IgD-negative memory B cell (primary cell): ENCODE measurements at regions not wholly inside any gene's neighbourhood (a gene's known extent, or its start where the extent isn't known, plus 50 kb on each side); places are given as distances from the start of the nearest gene placed in this dataset.
"Not testable (repeated sequence)": the region's sequence is repeated elsewhere in the genome, so short reads cannot be mapped to it uniquely, and the experiment has no call there.

ENCODE experiments used
- H3K27ac Mint-ChIP-seq, 3 donors: one replicate each; pipeline ENCODE4 v1.8.0; 2020 to 2022; ENCODE audit warnings: mild to moderate bottlenecking in 3 of 3, mixed read lengths in 3 of 3, moderate library complexity in 1 of 3
- H3K27me3 Mint-ChIP-seq: one replicate; pipeline ENCODE4 v1.8.0; 2021; ENCODE audit warnings: mixed read lengths
- H3K36me3 Mint-ChIP-seq: one replicate; pipeline ENCODE4 v1.8.0; 2020; ENCODE audit warnings: mild to moderate bottlenecking, mixed read lengths
- H3K4me1 Mint-ChIP-seq, 3 donors: one replicate each; pipeline ENCODE4 v1.8.0; 2020 to 2022; ENCODE audit warnings: mixed read lengths in 3 of 3, mild to moderate bottlenecking in 1 of 3
- H3K4me3 Mint-ChIP-seq, 4 donors: one replicate each; pipeline ENCODE4 v1.8.0; 2020 to 2022; ENCODE audit warnings: mild to moderate bottlenecking in 4 of 4, mixed read lengths in 4 of 4, moderate library complexity in 3 of 4
- H3K9me3 Mint-ChIP-seq, 3 donors: one replicate each; pipeline ENCODE4 v1.8.0; 2020 to 2021; ENCODE audit warnings: mixed read lengths in 3 of 3, mild to moderate bottlenecking in 1 of 3

- H3K9me3 Mint-ChIP-seq, H3K36me3 Mint-ChIP-seq, H3K27ac Mint-ChIP-seq, H3K27me3 Mint-ChIP-seq, H3K4me1 Mint-ChIP-seq, H3K4me3 Mint-ChIP-seq: not testable (repeated sequence)
These were observed 100.1 kb downstream of the BUB3 start for GRCh38 chr10:123254343-123254742.

GRCh38 chr10:123257904-123258456, 103.8 kb downstream of the BUB3 start:
- Mint-ChIP-seq H3K4me3 (no peak overlapping the region), H3K4me1 (no peaks in the 10 kb centered on the region), H3K27ac (no peak overlapping the region), H3K9me3 (no peaks in the 10 kb centered on the region), H3K36me3 (peaks cover 6% of the 10 kb centered on the region), H3K27me3 (no peaks in the 10 kb centered on the region)

DNA sequence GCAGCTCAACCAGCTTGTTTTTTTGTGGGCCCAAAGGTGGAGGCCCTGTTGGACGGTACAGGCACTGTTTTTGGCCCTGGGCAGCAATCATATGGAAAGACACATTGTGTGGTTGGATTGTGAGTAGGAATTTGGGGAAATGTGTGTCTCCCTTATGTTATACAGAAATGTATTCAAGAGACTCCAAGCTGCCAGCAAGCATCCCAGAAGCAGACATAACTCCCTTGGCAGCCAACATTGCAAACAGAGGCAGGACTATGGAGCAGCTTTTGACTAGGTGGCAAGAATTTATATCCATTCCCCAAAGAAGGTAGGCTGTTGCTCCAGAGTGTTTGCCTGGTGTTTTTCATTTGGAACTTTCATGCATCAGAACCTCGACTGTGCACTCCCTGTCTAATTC, 104.9 kb downstream of the BUB3 start:
- Mint-ChIP-seq H3K27ac (no peak overlapping the region), H3K27me3 (no peaks in the 10 kb centered on the region), H3K36me3 (peaks cover 6% of the 10 kb centered on the region), H3K4me3 (no peak overlapping the region), H3K4me1 (no peaks in the 10 kb centered on the region), H3K9me3 (no peaks in the 10 kb centered on the region)

DNA sequence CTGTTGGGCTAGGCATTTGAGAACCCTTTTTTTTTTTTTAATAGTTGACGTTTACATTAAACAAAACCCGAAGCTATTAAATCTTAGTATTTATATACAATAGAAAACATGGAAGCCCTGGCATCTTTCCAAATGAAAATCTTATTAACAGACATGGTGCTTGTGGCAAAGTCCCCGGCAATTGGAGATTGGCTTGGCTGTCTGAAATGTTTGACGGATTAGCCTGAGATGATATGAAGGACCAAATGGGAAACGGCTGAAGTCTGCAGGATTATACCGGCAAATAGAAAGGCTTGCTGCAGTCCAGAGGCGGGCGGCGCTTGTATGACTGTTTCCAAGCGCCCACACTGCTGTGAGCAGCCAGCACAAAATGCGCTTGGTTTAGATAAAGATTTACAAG, 105.6 kb downstream of the BUB3 start:
- Mint-ChIP-seq H3K36me3 (peaks cover 6% of the 10 kb centered on the region), H3K9me3 (no peaks in the 10 kb centered on the region), H3K4me3 (no peak overlapping the region), H3K27ac (no peak overlapping the region), H3K27me3 (no peaks in the 10 kb centered on the region), H3K4me1 (no peaks in the 10 kb centered on the region)

DNA sequence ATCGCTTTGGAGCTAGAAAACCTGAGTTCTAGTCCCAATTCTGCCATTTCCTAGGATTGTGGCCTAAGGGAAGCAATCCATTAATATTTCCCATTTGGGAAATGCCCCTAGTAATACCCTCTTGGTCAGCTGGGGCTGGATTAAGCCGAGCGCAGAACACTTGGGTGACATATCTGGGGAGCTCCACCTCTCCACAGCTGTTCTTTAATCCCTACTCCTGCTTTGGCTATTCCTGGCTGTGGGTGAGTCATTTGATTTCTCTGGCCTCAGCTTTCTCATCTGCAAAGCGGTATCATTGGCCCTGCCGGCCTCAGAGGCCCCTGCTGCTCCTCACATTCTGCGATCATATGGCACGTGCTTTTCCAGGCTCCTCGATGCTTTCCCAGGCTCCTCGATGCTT, 108.3 kb downstream of the BUB3 start:
- Mint-ChIP-seq H3K4me3 (no peak overlapping the region), H3K36me3 (peaks cover 6% of the 10 kb centered on the region), H3K9me3 (no peaks in the 10 kb centered on the region), H3K27ac (no peak overlapping the region), H3K27me3 (no peaks in the 10 kb centered on the region), H3K4me1 (no peaks in the 10 kb centered on the region)

DNA sequence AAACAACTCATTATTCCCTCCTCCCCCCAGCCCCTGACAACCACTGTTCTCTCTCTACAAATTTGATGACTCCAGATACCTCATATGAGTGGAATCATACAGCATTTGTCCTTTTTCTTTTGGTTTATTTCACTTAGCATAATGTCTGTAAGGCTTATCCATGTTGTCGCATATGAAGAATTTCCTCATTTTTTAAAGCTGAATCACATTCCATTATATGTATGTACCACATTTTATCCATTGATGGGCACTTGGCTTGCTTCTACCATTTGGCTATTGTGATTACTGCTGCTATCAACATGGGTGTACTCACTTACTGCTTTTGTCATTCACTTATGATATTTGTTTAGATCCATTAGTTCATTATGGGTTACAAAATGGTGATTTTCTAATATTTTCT, 112.8 kb downstream of the BUB3 start:
- H3K36me3 Mint-ChIP-seq, result no peaks in the 10 kb centered on the region
- H3K9me3 Mint-ChIP-seq, result no peaks in the 10 kb centered on the region
- H3K4me1 Mint-ChIP-seq, result no peaks in the 10 kb centered on the region
- H3K4me3 Mint-ChIP-seq, result no peak overlapping the region
- H3K27ac Mint-ChIP-seq, result no peak overlapping the region
- no peaks in the 10 kb centered on the region for H3K27me3 Mint-ChIP-seq

GRCh38 chr10:123269017-123269552, 114.9 kb downstream of the BUB3 start:
- H3K9me3 Mint-ChIP-seq, result no peaks in the 10 kb centered on the region
- no peaks in the 10 kb centered on the region for H3K4me1 Mint-ChIP-seq
- H3K27me3 Mint-ChIP-seq, result peaks cover 1% of the 10 kb centered on the region
- H3K4me3 Mint-ChIP-seq, result no peak overlapping the region
- no peaks in the 10 kb centered on the region for H3K36me3 Mint-ChIP-seq
- H3K27ac Mint-ChIP-seq, result no peak overlapping the region

DNA sequence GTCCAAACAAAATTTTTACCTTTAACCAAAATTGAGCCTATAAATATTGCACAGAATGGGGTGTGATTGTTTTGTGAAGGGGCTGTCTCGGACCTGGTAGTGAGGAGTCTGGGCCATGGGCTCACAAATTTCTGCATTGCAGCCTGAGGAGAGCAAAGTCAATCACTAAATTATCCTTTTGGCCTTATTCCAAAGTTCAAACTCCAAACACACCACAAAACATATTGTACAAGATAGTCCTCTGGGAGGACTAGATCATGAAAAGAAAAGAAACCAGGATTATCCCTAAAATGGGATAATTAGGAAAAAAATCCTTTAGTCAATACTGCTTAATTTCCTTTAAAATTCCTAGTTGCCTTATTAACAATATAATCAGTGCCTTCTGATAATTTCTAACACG, 115.5 kb downstream of the BUB3 start:
- no peaks in the 10 kb centered on the region for H3K9me3 Mint-ChIP-seq
- H3K4me1 Mint-ChIP-seq, result no peaks in the 10 kb centered on the region
- no peak overlapping the region for H3K27ac Mint-ChIP-seq
- H3K27me3 Mint-ChIP-seq, result peaks cover 6% of the 10 kb centered on the region
- H3K4me3 Mint-ChIP-seq, result no peak overlapping the region
- no peaks in the 10 kb centered on the region for H3K36me3 Mint-ChIP-seq

GRCh38 chr10:123270221-123270620, 116.0 kb downstream of the BUB3 start:
- H3K9me3 Mint-ChIP-seq, result no peaks in the 10 kb centered on the region
- H3K27ac Mint-ChIP-seq, result no peak overlapping the region

GRCh38 chr10:123270806-123271205, 116.6 kb downstream of the BUB3 start:
- Mint-ChIP-seq H3K27me3 (peaks cover 9% of the 10 kb centered on the region), H3K4me1 (no peaks in the 10 kb centered on the region), H3K36me3 (peaks cover 3% of the 10 kb centered on the region), H3K4me3 (no peak overlapping the region), H3K9me3 (no peaks in the 10 kb centered on the region), H3K27ac (no peak overlapping the region)

More at GRCh38 chr10:123270221-123270620, 116.0 kb downstream of the BUB3 start:
- Mint-ChIP-seq H3K36me3 (peaks cover 2% of the 10 kb centered on the region), H3K4me3 (no peak overlapping the region), H3K27me3 (peaks cover 9% of the 10 kb centered on the region), H3K4me1 (no peaks in the 10 kb centered on the region)

GRCh38 chr10:123272171-123272570, 118.0 kb downstream of the BUB3 start:
- no peak overlapping the region for H3K27ac Mint-ChIP-seq
- H3K27me3 Mint-ChIP-seq, result peaks cover 9% of the 10 kb centered on the region
- H3K9me3 Mint-ChIP-seq, result peaks cover 0 to 2% (median 0%) of the 10 kb centered on the region in 3 donors
- H3K4me1 Mint-ChIP-seq, result no peaks in the 10 kb centered on the region
- peaks cover 3% of the 10 kb centered on the region for H3K36me3 Mint-ChIP-seq
- H3K4me3 Mint-ChIP-seq, result no peak overlapping the region

DNA sequence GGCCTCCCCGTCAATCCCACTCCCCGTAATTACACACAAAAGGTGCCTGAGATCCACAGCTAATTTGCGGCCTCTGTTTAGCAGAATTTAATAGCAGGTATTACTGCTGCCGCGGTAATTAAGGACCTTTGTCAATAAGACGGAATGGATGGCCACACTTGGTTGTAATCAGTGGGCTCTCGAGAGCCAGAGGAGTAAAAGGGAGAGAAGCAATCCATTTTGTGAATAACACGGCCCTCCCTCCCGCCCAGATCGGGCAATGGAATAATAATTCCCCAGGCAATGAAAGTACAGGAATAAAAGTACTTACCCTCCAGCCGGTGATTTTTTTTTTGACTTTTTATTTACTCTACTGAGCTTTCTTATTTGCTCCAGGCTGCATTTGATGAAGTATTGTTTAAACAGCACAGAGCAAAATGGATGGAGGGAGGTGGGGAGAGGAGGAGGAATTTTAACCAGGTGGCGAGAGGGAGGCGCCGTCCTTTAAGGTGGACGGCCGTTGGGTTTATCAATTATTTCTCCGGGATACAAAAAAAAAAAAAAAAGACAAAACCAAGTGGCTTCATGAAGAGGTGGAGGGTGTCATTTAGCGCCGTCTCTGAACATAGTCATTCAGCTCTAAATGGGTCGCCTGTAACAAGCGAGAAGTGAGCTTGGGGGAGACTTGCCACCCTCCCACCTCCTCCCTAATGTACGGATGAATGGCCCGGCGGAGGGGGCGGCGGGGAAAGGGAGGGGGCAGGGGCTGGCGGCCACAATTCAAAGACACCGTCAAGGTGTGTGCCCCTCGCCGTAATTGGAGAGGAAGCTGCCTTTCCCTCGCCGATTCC, 120.3 kb downstream of the BUB3 start:
- H3K27ac Mint-ChIP-seq, result no peak overlapping the region
- no peaks in the 10 kb centered on the region for H3K4me1 Mint-ChIP-seq
- peaks cover 3% of the 10 kb centered on the region for H3K36me3 Mint-ChIP-seq
- H3K9me3 Mint-ChIP-seq, result peaks cover 0 to 2% (median 0%) of the 10 kb centered on the region in 3 donors
- peaks cover 9% of the 10 kb centered on the region for H3K27me3 Mint-ChIP-seq
- no peak overlapping the region for H3K4me3 Mint-ChIP-seq

GRCh38 chr10:123275136-123275564, 120.9 kb downstream of the BUB3 start:
- H3K4me3 Mint-ChIP-seq, result peak overlapping the region in 1 of 4 donors; percentile 23
- H3K4me1 Mint-ChIP-seq, result no peaks in the 10 kb centered on the region
- H3K9me3 Mint-ChIP-seq, result peaks cover 0 to 2% (median 0%) of the 10 kb centered on the region in 3 donors
- peaks cover 3% of the 10 kb centered on the region for H3K36me3 Mint-ChIP-seq
- peaks cover 9% of the 10 kb centered on the region for H3K27me3 Mint-ChIP-seq
- no peak overlapping the region for H3K27ac Mint-ChIP-seq

DNA sequence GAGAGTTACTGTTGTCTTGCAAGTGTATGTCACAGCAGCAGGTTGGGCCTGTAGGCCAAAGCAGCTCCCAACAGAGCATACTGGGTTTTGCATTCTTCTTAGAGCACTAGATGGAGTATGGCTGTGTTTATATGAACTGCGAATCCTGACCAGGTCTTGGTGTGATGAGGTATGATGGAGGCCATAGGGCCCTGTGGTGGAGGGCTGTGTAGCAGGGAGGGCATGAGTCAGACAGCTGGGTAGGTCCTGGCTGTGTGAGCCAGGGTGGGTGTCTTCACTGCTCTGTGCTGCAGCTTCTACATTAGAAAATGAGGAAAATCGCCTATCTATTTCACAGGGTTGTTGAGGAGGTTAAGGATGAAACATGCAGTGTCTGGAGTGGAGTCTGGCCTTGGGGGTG, 124.2 kb downstream of the BUB3 start:
- Mint-ChIP-seq H3K4me3 (no peak overlapping the region), H3K27ac (no peak overlapping the region), H3K4me1 (no peaks in the 10 kb centered on the region), H3K36me3 (peaks cover 5% of the 10 kb centered on the region), H3K27me3 (peaks cover 9% of the 10 kb centered on the region), H3K9me3 (peaks cover 0 to 2% (median 0%) of the 10 kb centered on the region in 3 donors)

DNA sequence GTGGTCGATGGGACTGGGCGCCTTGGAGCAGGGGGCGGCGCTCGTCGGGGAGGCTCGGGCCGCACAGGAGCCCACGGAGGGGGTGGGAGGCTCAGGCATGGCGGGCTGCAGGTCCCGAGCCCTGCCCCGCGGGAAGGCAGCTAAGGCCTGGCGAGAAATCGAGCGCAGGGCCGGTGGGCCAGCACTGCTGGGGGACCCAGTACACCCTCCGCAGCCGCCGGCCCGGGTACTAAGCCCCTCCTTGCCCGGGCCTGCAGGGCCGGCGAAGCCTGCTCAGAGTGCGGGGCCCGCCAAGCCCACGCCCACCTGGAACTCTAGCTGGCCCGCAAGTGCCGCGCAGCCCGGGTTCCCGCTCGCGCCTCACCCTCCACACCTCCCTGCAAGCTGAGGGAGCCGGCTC, 129.2 kb downstream of the BUB3 start:
- H3K4me3 Mint-ChIP-seq, H3K27ac Mint-ChIP-seq, H3K4me1 Mint-ChIP-seq, H3K36me3 Mint-ChIP-seq, H3K27me3 Mint-ChIP-seq, H3K9me3 Mint-ChIP-seq: not testable (repeated sequence)

GRCh38 chr10:123284022-123284421, 129.8 kb downstream of the BUB3 start:
- Mint-ChIP-seq H3K36me3 (peaks cover 7% of the 10 kb centered on the region), H3K27ac (no peak overlapping the region), H3K9me3 (no peaks in the 10 kb centered on the region), H3K27me3 (no peaks in the 10 kb centered on the region), H3K4me1 (no peaks in the 10 kb centered on the region), H3K4me3 (no peak overlapping the region)
